Suprapubic skin (tissue), 3 donors: ENCODE measurements at regions not wholly inside any gene's neighbourhood (a gene's known extent, or its start where the extent isn't known, plus 50 kb on each side); places are given as distances from the start of the nearest gene placed in this dataset.

Experiments used
- CTCF ChIP-seq, 2 donors: fragments of 200-600 bp in 1 of 2; fragments of 450-650 bp in 1 of 2; sonication (generic) in 1 of 2; IDR thresholded peaks; one replicate each; pipeline ENCODE4 v1.5.1; 2016 to 2019; ENCODE audit warnings: antibody characterized with exemption in 2 of 2, mild to moderate bottlenecking in 1 of 2, moderate library complexity in 1 of 2
- POLR2A ChIP-seq, 2 donors: fragments of 450-650 bp; IDR thresholded peaks; one replicate each; pipeline ENCODE4 v1.6.1; 2017; ENCODE audit warnings: antibody characterized with exemption in 2 of 2, mild to moderate bottlenecking in 2 of 2, moderate library complexity in 2 of 2

- TF ChIP-seq CTCF (IDR thresholded peaks at IDR 0.05): no peak
- TF ChIP-seq POLR2A (IDR thresholded peaks at IDR 0.05): no peak
These were observed 91.8 kb upstream of the UBE2E2 start for GRCh38 chr3:23111286-23111685.
